GM21423 (cell line): ENCODE measurements at regions not wholly inside any gene's neighbourhood (a gene's known extent, or its start where the extent isn't known, plus 50 kb on each side); places are given as distances from the start of the nearest gene placed in this dataset.

Source experiments
- ATAC-seq: cut with Tn5 transposase; IDR thresholded peaks from one replicate; pipeline ENCODE4 v1.9.1; 2021; ENCODE audit warnings: mild to moderate bottlenecking, moderate library complexity; ENCODE audit not compliant: unreplicated experiment

GRCh38 chr3:159123877-159124276, 322.0 kb downstream of the MFSD1 start:
- no peak for ATAC-seq

- no peak for ATAC-seq
Measured at GRCh38 chr3:159126261-159127020, 324.6 kb downstream of the MFSD1 start.

- no peak for ATAC-seq
Measured at GRCh38 chr3:159127021-159127392, 325.2 kb downstream of the MFSD1 start.

GRCh38 chr3:159128628-159129027, 326.8 kb downstream of the MFSD1 start:
- no peak for ATAC-seq

- ATAC-seq = no peak
Measured at GRCh38 chr3:159130108-159130507, 328.3 kb downstream of the MFSD1 start.

- ATAC-seq = no peak
Measured at GRCh38 chr3:159131376-159131775, 329.5 kb downstream of the MFSD1 start.

GRCh38 chr3:159137949-159138348, 336.1 kb downstream of the MFSD1 start:
- ATAC-seq = no peak

- no peak for ATAC-seq
Measured at GRCh38 chr3:159139326-159139725, 337.5 kb downstream of the MFSD1 start.

GRCh38 chr3:159144472-159144871, 342.6 kb downstream of the MFSD1 start:
- ATAC-seq = no peak

- no peak for ATAC-seq
Measured at GRCh38 chr3:159144891-159145290, 343.0 kb downstream of the MFSD1 start.

GRCh38 chr3:159146392-159146791, 344.5 kb downstream of the MFSD1 start:
- ATAC-seq = no peak

- ATAC-seq = no peak
Measured at GRCh38 chr3:159146856-159147435, 345.1 kb downstream of the MFSD1 start.

- no peak for ATAC-seq
Measured at GRCh38 chr3:159147813-159148212, 346.0 kb downstream of the MFSD1 start.

- no peak for ATAC-seq
Measured at GRCh38 chr3:159148466-159148865, 346.6 kb downstream of the MFSD1 start.

- ATAC-seq = no peak
Measured at GRCh38 chr3:159149131-159149530, 347.3 kb downstream of the MFSD1 start.

GRCh38 chr3:159149633-159150032, 347.8 kb downstream of the MFSD1 start:
- ATAC-seq = no peak

- ATAC-seq = no peak
Measured at GRCh38 chr3:159150180-159150579, 348.3 kb downstream of the MFSD1 start.

- ATAC-seq = no peak
Measured at GRCh38 chr3:159151130-159151529, 349.3 kb downstream of the MFSD1 start.

- ATAC-seq = no peak
Measured at GRCh38 chr3:159157275-159157674, 355.4 kb downstream of the MFSD1 start.

- no peak for ATAC-seq
Measured at GRCh38 chr3:159158213-159158612, 356.4 kb downstream of the MFSD1 start.

- no peak for ATAC-seq
Measured at GRCh38 chr3:159158801-159159200, 356.9 kb downstream of the MFSD1 start.

- no peak for ATAC-seq
Measured at GRCh38 chr3:159159546-159159945, 357.7 kb downstream of the MFSD1 start.

GRCh38 chr3:159163656-159164055, 361.8 kb downstream of the MFSD1 start:
- no peak for ATAC-seq
